ENCODE measurements at regions not wholly inside any gene's neighbourhood (a gene's known extent, or its start where the extent isn't known, plus 50 kb on each side); places are given as distances from the start of the nearest gene placed in this dataset.

- no peak for DNase-seq (ENCODE audit: low read depth)
- Histone ChIP-seq H3K27me3 (ENCODE audit: control insufficient read depth, insufficient read depth, low read length) (no peaks in the 10 kb centered on the region), H3K4me3 (ENCODE audit: low read depth, low read length) (no peak overlapping the region), H3K36me3 (ENCODE audit: control insufficient read depth, insufficient read depth, low read length) (no peaks in the 10 kb centered on the region)
- no peak for TF ChIP-seq CTCF (IDR thresholded peaks at IDR 0.05; ENCODE audit: insufficient read depth, low read length, poor library complexity, severe bottlenecking)
Measured at GRCh38 chr10:130560116-130560515, 423.9 kb downstream of the GLRX3 start.

- no peaks in the 10 kb centered on the region for H3K36me3 ChIP-seq (ENCODE audit: control insufficient read depth, insufficient read depth, low read length)
- no peak overlapping the region for H3K4me3 ChIP-seq (ENCODE audit: low read depth, low read length)
- no peaks in the 10 kb centered on the region for H3K27me3 ChIP-seq (ENCODE audit: control insufficient read depth, insufficient read depth, low read length)
- no peak for TF ChIP-seq CTCF (IDR thresholded peaks at IDR 0.05; ENCODE audit: insufficient read depth, low read length, poor library complexity, severe bottlenecking)
- no peak for DNase-seq (ENCODE audit: low read depth)
Measured at GRCh38 chr10:130560573-130560972, 424.4 kb downstream of the GLRX3 start.

- Histone ChIP-seq H3K4me3 (ENCODE audit: low read depth, low read length) (no peak overlapping the region), H3K27me3 (ENCODE audit: control insufficient read depth, insufficient read depth, low read length) (no peaks in the 10 kb centered on the region), H3K36me3 (ENCODE audit: control insufficient read depth, insufficient read depth, low read length) (no peaks in the 10 kb centered on the region)
- no peak for DNase-seq (ENCODE audit: low read depth)
- TF ChIP-seq CTCF (IDR thresholded peaks at IDR 0.05; ENCODE audit: insufficient read depth, low read length, poor library complexity, severe bottlenecking) = no peak
Measured at GRCh38 chr10:130561681-130562080, 425.5 kb downstream of the GLRX3 start.

- H3K27me3 ChIP-seq (ENCODE audit: control insufficient read depth, insufficient read depth, low read length) = no peaks in the 10 kb centered on the region
- H3K36me3 ChIP-seq (ENCODE audit: control insufficient read depth, insufficient read depth, low read length) = no peaks in the 10 kb centered on the region
- H3K4me3 ChIP-seq (ENCODE audit: low read depth, low read length) = no peak overlapping the region
- TF ChIP-seq CTCF (IDR thresholded peaks at IDR 0.05; ENCODE audit: insufficient read depth, low read length, poor library complexity, severe bottlenecking) = no peak
- no peak for DNase-seq (ENCODE audit: low read depth)
Measured at GRCh38 chr10:130567011-130567410, 430.8 kb downstream of the GLRX3 start.

GRCh38 chr10:130567436-130567835 is 431.2 kb downstream of the GLRX3 start:
- H3K36me3 ChIP-seq (ENCODE audit: control insufficient read depth, insufficient read depth, low read length) = no peaks in the 10 kb centered on the region
- no peak overlapping the region for H3K4me3 ChIP-seq (ENCODE audit: low read depth, low read length)
- no peak for TF ChIP-seq CTCF (IDR thresholded peaks at IDR 0.05; ENCODE audit: insufficient read depth, low read length, poor library complexity, severe bottlenecking)
- no peaks in the 10 kb centered on the region for H3K27me3 ChIP-seq (ENCODE audit: control insufficient read depth, insufficient read depth, low read length)
- no peak for DNase-seq (ENCODE audit: low read depth)

- Histone ChIP-seq H3K27me3 (ENCODE audit: control insufficient read depth, insufficient read depth, low read length) (no peaks in the 10 kb centered on the region), H3K36me3 (ENCODE audit: control insufficient read depth, insufficient read depth, low read length) (no peaks in the 10 kb centered on the region), H3K4me3 (ENCODE audit: low read depth, low read length) (no peak overlapping the region)
- DNase-seq (ENCODE audit: low read depth) = no peak
- TF ChIP-seq CTCF (IDR thresholded peaks at IDR 0.05; ENCODE audit: insufficient read depth, low read length, poor library complexity, severe bottlenecking) = no peak
Measured at GRCh38 chr10:130568246-130568645, 432.1 kb downstream of the GLRX3 start.
